ENCODE measurements at regions not wholly inside any gene's neighbourhood (a gene's known extent, or its start where the extent isn't known, plus 50 kb on each side); places are given as distances from the start of the nearest gene placed in this dataset.

DNA sequence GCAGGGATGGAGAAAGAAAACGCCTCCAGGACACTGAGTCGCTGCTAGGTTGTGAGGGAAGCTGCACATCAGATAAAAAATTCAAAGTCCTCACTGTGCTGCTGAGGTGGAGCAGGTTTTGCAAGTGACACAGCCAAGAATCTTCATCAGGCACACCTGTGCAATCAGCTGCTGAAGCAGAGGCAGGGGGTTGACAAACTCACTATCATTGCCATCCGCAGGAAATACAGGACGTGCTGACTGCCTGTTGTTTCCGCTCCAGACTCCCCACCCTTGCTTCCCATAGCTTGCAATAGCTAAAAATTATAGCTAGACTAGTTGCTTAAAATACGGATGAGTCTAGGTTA lies 147.8 kb upstream of the FHL2 start:
- no peak for ATAC-seq
- peaks cover 9% of the 10 kb centered on the region for H3K27me3 ChIP-seq
- no peaks in the 10 kb centered on the region for H3K9me3 ChIP-seq
- no peak overlapping the region for H3K4me3 ChIP-seq
- H3K27ac ChIP-seq, result no peak overlapping the region
- TF ChIP-seq POLR2AphosphoS5 (IDR thresholded peaks at IDR 0.05), result no peak
- no peak for TF ChIP-seq EP300 (IDR thresholded peaks at IDR 0.05)
- no peak for TF ChIP-seq POLR2A (IDR thresholded peaks at IDR 0.05)
- no peak for TF ChIP-seq CTCF (IDR thresholded peaks at IDR 0.05)
- H3K4me1 ChIP-seq, result no peaks in the 10 kb centered on the region
- 70 to 86% methylated on average over 4 to 5 of the region's 6 CpGs for WGBS, 2 donors (ENCODE audit: low coverage in 1 of 2)
- H3K36me3 ChIP-seq, result no peaks in the 10 kb centered on the region

DNA sequence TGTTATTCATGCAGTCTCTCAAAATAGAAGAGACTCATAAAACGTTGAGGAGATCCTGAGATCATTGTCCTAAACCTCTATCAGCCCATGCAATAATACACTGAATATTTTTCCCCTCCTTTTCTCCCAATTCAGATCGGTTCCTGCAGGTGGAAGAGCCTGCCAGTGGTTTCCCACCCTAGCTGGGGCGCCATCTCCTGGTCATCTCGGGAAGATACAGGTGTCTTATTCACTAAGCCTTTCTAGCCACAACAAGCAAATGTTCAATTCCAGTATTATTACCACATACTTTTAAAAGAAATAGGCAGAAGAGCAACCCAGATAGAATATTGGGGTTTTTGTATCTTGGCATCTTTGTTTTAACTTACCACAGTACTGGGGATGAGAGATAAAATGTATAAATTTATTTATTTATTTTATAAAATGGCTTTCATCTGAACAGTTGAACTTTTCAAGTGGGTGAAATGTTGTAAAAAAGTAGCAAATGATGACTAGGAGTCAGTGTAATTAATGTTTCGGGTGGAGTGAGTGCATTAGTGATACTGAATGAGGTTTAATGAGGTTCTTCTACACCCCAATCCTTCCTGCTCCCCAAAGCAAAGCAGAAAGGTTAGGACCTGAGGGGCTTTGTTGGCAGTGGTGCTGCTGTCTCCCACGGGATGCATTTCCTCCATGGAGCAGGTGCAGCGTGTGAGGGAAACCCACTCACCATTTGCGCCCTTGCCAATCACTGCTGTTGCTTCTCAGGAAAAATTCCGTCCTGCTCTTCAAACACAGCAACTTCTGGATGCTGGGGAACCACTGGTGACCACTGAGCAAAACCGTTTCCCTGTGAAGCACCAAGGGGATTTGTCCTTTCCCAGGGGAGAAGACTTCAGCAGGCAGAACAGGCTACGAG lies 147.1 kb upstream of the FHL2 start:
- no peak for ATAC-seq
- 0 to 24% methylated on average over 4 to 9 of the region's 11 CpGs for WGBS, 2 donors (ENCODE audit: low coverage in 1 of 2)
- TF ChIP-seq CTCF (IDR thresholded peaks at IDR 0.05), result peak; percentile 53 to 72 (median 66)
- no peak for TF ChIP-seq POLR2A (IDR thresholded peaks at IDR 0.05)
- TF ChIP-seq POLR2AphosphoS5 (IDR thresholded peaks at IDR 0.05), result no peak
- Histone ChIP-seq H3K27ac (no peak overlapping the region), H3K36me3 (no peaks in the 10 kb centered on the region), H3K4me1 (no peaks in the 10 kb centered on the region), H3K4me3 (no peak overlapping the region), H3K27me3 (peaks cover 9% of the 10 kb centered on the region), H3K9me3 (no peaks in the 10 kb centered on the region)

- TF ChIP-seq CTCF (IDR thresholded peaks at IDR 0.05), result no peak
- TF ChIP-seq EP300 (IDR thresholded peaks at IDR 0.05), result no peak
- no peak for TF ChIP-seq POLR2AphosphoS5 (IDR thresholded peaks at IDR 0.05)
- no peak for TF ChIP-seq POLR2A (IDR thresholded peaks at IDR 0.05)
- H3K9me3 ChIP-seq, result no peaks in the 10 kb centered on the region
Measured at GRCh38 chr2:105544591-105545377, 145.9 kb upstream of the FHL2 start.

DNA sequence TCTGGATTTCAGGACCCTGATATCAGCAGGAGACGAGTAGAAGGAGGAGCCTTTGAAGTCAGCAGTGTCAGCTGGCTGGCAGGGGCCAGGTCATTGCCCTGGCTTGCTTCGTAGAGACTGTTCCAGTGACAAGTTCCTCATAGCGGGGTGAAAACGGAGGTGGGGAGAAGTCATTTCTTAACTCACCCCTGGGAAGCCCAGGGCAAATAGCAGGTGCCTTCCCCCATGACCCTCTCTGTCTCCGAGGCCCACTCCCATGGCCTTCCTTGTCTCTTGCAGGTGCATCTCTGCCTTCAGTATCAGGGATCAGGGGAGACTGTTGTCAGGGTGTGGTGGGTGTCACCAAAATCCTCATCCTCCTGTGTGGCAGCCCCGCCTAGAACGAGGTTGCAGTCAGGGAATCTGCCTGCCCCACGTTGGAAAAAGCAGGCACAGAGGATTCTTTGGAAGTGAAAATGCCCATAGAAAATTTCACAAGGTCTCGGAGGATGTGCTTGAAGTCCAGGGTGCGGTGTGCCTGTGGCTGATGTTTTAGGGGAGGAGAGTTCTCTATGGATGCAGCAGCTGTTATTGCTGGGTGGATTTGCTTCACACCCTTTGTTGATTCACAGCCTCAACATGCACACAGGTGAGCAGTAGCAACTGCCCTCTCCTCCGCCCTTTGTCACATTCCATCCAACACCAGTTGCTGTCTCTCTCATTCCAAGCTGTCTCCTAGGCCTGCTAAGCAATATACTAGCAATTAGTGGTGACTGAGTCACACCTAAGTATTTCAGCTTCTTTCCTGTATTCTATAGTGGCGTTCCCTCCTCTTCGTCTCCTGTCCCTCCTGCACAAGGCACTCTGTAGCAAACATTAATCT lies 142.6 kb upstream of the FHL2 start:
- no peak overlapping the region for H3K4me3 ChIP-seq
- ATAC-seq, result no peak
- no peaks in the 10 kb centered on the region for H3K9me3 ChIP-seq
- 86 to 100% methylated on average over 2 to 7 of the region's 13 CpGs for WGBS, 2 donors (ENCODE audit: low coverage in 1 of 2)
- H3K36me3 ChIP-seq, result no peaks in the 10 kb centered on the region
- H3K4me1 ChIP-seq, result no peaks in the 10 kb centered on the region
- no peak overlapping the region for H3K27ac ChIP-seq
- TF ChIP-seq EP300 (IDR thresholded peaks at IDR 0.05) (no peak), POLR2AphosphoS5 (IDR thresholded peaks at IDR 0.05) (no peak)
- peaks cover 8% of the 10 kb centered on the region for H3K27me3 ChIP-seq

More at GRCh38 chr2:105544591-105545377, 145.9 kb upstream of the FHL2 start:
- no peak for ATAC-seq
- 83 to 96% methylated on average over 11 to 12 of the region's 12 CpGs for WGBS, 2 donors (ENCODE audit: low coverage in 1 of 2)
- Histone ChIP-seq H3K36me3 (no peaks in the 10 kb centered on the region), H3K27me3 (peaks cover 9% of the 10 kb centered on the region), H3K4me3 (no peak overlapping the region), H3K27ac (no peak overlapping the region), H3K4me1 (no peaks in the 10 kb centered on the region)

- no peaks in the 10 kb centered on the region for H3K36me3 ChIP-seq
- TF ChIP-seq CTCF (IDR thresholded peaks at IDR 0.05) (no peak), EP300 (IDR thresholded peaks at IDR 0.05) (no peak), POLR2A (IDR thresholded peaks at IDR 0.05) (no peak), POLR2AphosphoS5 (IDR thresholded peaks at IDR 0.05) (no peak)
- ATAC-seq, result no peak
- no peak overlapping the region for H3K27ac ChIP-seq
- peaks cover 5% of the 10 kb centered on the region for H3K27me3 ChIP-seq
- WGBS, 2 donors (ENCODE audit: low coverage in 1 of 2), result 13 to 44% methylated on average over 2 of the region's 2 CpGs
- no peaks in the 10 kb centered on the region for H3K9me3 ChIP-seq
- no peak overlapping the region for H3K4me3 ChIP-seq
- H3K4me1 ChIP-seq, result no peaks in the 10 kb centered on the region
Measured at GRCh38 chr2:105540642-105541041, 141.8 kb upstream of the FHL2 start.

All from gastroesophageal sphincter (tissue), 4 donors.